GM18519 (cell line): ENCODE measurements at regions not wholly inside any gene's neighbourhood (a gene's known extent, or its start where the extent isn't known, plus 50 kb on each side); places are given as distances from the start of the nearest gene placed in this dataset.

Source experiments
- ATAC-seq: cut with Tn5 transposase; IDR thresholded peaks from one replicate; pipeline ENCODE4 v1.9.1; 2021; ENCODE audit warnings: mild to moderate bottlenecking, moderate library complexity; ENCODE audit not compliant: unreplicated experiment, low FRiP score

DNA sequence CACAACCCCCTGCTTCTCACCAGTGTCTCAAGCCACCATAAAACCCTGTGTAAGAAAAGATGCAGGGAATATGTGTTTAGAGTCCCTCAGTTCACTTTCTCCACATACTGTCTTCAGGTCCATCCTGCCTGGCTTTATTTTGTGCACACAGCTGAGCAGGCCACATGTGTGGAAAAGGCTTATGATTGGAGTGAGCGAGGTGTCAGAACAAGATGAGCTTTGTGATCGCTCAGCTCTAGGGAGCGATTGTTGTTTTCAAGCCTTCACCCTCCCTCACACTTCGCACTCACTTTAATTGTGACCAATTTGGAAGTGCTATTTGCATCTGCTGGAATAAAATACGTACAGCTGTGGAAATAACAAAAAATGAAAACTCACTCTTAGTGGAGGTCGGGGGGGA lies 931.1 kb upstream of the TENM4 start:
- ATAC-seq = no peak

GRCh38 chr11:80365980-80366379 lies 925.1 kb upstream of the TENM4 start:
- ATAC-seq = no peak

DNA sequence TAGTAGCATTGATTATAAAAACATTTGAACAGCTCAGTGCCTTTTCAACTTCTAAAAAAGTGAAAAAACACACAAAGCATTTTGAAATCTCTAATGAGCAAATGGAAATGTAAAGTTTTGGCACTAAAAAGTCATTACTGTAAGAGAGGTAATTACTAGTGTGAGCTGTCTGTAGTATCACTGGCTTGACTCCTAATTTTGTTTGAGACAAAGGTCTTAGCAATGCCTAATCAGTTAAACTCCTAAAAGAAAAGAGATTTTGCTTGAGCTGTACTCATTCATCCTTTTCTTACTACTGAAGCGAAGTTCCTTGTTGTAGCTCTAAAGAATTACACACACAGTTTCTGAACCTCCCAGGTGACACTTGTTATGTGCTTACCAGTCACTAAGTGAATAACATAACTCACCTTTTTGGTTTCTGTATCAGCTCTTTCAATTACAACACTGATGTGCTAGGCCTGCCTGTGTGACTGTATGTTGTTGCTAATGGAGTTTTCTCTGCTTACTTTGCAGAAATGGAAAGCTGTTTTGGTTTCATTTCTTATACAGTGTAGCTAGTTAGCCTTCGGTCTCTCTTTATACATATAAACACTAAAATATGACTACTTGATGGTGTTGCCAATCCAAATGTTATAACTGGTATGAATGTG lies 924.4 kb upstream of the TENM4 start:
- ATAC-seq = peak; percentile 75

- ATAC-seq = no peak
Measured at GRCh38 chr11:80362563-80363340, 921.9 kb upstream of the TENM4 start.

- ATAC-seq = no peak
Measured at GRCh38 chr11:80355251-80355650, 914.4 kb upstream of the TENM4 start.

- ATAC-seq = no peak
Measured at GRCh38 chr11:80350541-80350940, 909.7 kb upstream of the TENM4 start.

DNA sequence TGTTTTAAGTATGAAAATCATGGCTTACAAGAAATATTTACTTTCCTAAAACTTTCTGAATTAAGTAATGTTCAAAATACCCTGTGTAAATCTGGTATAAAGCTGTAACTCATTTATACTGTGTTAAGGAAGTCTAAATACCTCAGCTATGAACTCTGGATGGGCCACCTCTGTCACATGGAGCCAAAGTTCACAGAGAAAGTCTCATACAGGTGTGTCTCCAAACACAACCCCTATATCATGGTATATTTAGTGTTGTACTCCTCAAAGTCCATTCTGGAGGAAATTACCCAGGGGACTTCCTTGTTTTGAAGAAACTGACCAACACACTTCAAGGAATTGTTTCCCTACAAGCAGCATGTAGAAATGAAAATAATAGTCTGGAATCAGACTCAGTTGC lies 909.2 kb upstream of the TENM4 start:
- ATAC-seq = no peak

DNA sequence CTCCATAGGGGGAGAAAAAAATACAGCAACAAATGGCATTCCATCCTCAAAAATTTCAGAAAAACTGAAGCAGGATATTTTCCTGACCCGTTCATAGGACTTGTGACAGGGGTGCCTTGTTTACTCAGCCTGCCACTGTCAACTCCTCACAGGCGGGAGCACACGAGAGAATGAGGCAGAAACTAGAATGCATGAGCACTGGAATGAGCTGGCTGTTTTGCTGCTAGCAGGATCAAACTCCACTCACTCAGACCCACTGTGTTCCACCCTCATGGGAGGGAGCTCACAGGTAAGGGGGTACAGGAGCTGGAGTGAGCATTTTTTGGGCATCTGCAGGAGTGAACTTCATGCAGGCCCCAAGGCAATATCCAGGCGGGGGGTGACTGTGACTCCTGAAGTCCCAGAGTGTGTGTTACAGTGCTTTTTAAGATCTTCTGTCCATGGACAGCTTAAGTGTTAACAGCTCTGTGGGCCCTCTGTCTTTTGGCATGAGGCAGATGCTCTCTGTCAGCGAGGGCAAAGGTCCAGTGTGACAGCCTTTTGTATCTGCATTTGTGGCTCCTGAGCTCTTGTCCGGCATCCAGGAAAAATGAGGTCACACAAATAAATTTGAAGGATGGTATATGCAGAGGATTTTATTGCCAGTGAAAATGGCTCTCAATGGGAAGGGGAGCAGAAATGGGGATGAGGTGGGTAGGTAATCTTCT lies 905.7 kb upstream of the TENM4 start:
- no peak for ATAC-seq

DNA sequence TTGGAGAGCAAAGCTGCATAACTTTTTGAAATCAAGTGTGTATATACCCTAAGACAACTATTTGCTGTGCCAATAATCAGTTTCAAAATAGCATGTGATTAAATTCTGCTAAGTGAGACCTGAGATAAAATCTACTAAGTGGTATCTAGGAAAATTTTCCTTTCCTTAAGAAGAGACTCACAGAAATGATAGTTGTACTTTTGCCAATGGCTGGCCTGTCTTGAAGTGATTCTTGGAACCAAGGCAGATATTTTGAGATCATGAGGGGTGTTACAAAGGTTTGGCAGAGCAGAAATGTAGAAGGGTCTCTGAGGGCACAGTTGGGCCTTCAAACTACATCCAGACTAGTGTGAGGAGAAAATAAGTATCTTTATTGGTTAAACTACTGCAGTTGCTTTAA lies 902.6 kb upstream of the TENM4 start:
- no peak for ATAC-seq

DNA sequence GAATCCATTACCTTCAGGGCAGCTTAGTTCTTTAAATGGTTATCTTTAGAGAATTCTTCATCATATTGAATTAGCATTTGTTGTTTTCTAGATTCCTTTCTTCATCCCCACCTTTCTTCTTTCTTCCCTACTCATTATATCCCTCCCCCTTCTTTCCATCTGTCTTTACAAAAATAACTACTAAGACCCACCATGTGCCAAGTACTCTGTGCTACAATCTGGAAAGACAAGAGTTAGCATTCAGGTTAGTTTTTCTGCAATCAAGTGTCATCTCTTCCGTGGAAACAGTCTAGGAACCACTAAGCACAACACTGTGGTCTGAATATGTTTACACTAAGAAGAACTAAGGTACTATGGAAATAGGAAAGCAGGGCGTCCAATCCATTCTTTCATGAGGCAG lies 897.4 kb upstream of the TENM4 start:
- no peak for ATAC-seq

DNA sequence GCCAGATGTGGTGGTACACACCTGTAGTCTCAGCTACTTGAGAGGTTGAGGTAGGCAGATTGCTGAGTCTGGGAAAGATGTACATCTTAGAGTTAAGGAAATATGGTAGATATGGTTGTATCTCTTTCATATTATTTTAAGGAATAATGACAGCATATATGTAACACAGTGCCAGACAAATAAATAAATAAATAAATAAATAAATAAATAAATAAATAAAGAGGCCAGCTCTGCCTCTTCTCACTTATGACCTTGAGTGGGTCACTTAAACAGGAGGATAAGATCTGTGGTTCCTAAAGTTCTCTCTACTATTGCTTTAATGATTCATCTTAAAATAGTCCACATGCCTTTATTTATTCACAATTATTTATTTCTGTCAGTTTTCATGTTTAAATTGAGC lies 890.9 kb upstream of the TENM4 start:
- ATAC-seq = no peak

DNA sequence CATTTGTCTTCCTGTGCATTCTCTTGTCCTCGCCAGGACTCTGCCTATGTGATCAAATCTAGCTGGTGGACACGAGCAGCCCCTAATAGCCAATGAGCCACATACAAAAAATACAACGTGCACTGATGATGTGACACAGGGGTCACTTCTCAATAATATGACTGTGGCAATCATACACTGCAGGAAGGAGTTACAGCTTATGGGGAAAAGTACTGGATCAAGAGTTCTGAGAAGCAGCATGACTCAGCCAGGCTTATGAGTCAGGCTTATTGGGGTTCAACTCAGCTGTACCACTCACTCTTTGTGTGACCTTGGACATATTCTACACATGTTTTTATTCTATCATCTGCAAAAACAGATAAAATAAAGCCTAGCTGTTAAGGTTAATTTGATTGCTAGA lies 889.4 kb upstream of the TENM4 start:
- ATAC-seq = no peak

DNA sequence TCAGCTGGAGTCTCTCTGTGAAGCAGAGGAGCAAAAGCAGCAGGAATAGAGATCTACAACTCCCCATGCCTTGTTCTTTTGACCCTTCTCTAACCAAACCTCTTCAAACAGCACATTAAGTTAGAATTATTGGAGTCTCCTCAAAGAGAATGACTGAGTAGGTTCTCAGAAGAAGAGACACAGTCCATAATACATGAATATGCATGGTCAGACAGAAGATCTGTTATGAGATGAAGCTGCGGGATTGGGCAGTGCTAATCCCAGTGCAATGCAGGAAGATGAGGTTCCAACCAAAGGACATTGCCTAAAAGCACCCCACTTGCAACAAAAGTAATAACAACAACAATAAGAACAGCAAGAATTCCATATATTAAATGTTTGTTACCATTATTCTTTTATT lies 887.9 kb upstream of the TENM4 start:
- ATAC-seq = no peak

- ATAC-seq = no peak
Measured at GRCh38 chr11:80327956-80328614, 887.3 kb upstream of the TENM4 start.

- ATAC-seq = no peak
Measured at GRCh38 chr11:80321786-80322185, 881.0 kb upstream of the TENM4 start.

GRCh38 chr11:80320765-80321164 lies 879.9 kb upstream of the TENM4 start:
- no peak for ATAC-seq

GRCh38 chr11:80320226-80320625 lies 879.4 kb upstream of the TENM4 start:
- no peak for ATAC-seq

DNA sequence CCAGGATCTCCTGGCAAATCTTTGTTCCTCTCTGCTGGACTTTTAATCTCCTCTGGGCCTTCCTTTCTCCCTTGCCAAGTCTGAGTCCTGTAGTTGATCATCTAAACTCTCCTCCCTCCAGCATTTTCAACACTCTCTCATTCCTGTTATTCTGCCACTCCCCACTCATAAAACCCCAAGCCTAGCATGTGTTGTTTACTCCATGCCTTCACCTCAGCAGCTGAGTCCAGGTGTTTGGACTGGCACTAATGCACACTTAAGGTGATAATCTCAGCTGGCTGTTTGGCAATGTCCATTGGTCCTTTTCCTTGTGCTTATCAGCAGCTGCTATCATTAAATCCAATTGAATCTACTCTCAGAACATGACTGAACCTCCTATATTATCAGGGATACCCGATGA lies 876.8 kb upstream of the TENM4 start:
- no peak for ATAC-seq

DNA sequence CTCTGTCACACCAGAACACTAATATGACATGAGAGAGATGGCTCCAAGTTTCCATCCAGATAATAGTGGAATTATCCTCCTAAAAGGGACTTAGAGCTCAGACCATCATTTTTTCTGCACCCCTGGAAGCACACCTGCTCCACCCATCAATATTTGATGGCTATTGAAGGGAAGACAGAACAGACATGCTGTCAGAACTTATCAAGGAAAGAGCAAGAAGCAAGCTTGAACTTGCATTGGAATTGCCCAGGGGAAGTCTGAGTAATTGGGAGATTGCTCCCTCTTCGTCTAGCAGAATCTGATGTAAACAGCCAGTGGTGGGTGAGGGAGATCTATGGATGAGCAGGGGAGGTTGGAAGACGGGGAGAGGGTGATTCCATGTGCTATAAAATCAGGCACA lies 874.4 kb upstream of the TENM4 start:
- ATAC-seq = no peak

DNA sequence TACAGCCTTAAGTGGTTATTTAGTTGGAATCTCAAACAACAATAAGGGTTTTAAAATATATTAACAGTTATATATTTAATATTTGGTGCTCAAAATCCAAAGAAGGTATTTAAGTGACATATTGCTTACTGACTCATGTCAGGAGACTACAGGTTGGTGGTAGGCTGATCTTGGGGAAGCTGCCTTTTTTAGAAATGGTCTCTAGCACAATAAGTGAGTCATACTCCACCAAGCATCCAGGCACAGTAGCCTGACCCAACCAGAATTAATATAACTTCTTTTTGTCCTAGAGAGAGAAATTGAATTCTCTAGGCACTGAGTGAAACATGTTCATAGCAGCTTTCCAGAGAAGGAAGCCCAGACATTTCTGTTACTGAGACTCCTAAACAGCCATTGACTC lies 868.5 kb upstream of the TENM4 start:
- no peak for ATAC-seq

DNA sequence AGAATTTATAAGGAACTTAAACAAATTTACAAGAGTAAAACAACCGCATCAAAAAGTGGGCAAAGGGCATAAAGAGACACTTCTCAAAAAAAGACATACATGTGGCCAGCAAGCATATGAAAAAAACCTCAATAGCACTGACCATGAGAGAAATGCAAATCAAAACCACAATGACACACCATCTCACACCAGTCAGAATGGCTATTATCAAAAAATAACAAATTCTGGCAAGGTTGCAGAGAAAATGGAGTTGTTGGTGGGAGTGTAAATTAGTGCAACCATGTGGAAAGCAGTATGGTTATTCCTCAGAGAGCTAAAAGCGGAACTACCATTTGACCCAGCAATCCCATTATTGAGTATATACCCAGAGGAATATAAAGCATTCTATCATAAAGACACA lies 866.8 kb upstream of the TENM4 start:
- ATAC-seq = no peak
